HCT116 (cell line): ENCODE measurements at regions not wholly inside any gene's neighbourhood (a gene's known extent, or its start where the extent isn't known, plus 50 kb on each side); places are given as distances from the start of the nearest gene placed in this dataset.

Source experiments
- ATAC-seq: fragments of 200-7000 bp; cut with Tn5 transposase; 2 replicates; pipeline ENCODE4 v1.9.1; 2020; ENCODE audit warnings: mild to moderate bottlenecking, moderate library complexity
- BruUV-seq: library from RNA; stranded (reverse); fragments of 400-500 nt; replicated peaks from 2 replicates; lab custom pipeline; 2021; lab: Mats Ljungman, UMichigan
- CTCF ChIA-PET: fragments of 300-600 bp; sonication (Branson Sonifier 250); formaldehyde crosslinking; loops from one replicate; lab custom pipeline; 2021; ENCODE audit warnings: antibody characterized with exemption; lab: Charles Lee
- POLR2A ChIA-PET: fragments of 300-600, 350-600 bp; sonication (Branson Sonifier 250); formaldehyde crosslinking; loops from one replicate; lab custom pipeline; 2021; ENCODE audit warnings: antibody characterized with exemption; lab: Charles Lee
- RAD21 ChIA-PET, 2 experiments: fragments of 300-600 bp; sonication (Branson Sonifier 250); formaldehyde crosslinking; loops; one replicate each; lab custom pipeline; 2023; ENCODE audit warnings: low total read pairs in 2 of 2; ENCODE audit not compliant: uncharacterized antibody in 2 of 2, unreplicated experiment in 2 of 2, low non-redundant PET in 1 of 2; lab: Charles Lee
- DNase-seq: peaks from one replicate; pipeline ENCODE4 v3.0.0-alpha.2; 2010; ENCODE audit warnings: low read depth, low spot score
- H2AFZ ChIP-seq: fragments of 200-600 bp; shearing (Covaris generic), sonication (generic); 2 replicates; pipeline ENCODE4 v1.6.1; 2017; ENCODE audit warnings: low read depth, mixed run types, mixed read lengths, antibody characterized with exemption, low read length; ENCODE audit not compliant: poor library complexity, severe bottlenecking
- H3K27ac ChIP-seq: 2 replicates; pipeline ENCODE4 v1.5.1; 2012; ENCODE audit warnings: low read depth, low read length
- H3K27me3 ChIP-seq: fragments of 200-600 bp; sonication (generic); 2 replicates; pipeline ENCODE4 v1.6.1; 2016; ENCODE audit warnings: mixed run types, low read length, mixed read lengths; ENCODE audit not compliant: insufficient read depth
- H3K36me3 ChIP-seq, 2 experiments: fragments of 200-500 bp in 1 of 2; fragments of 200-600 bp in 1 of 2; sonication (Bioruptor generic) in 1 of 2; sonication (generic) in 1 of 2; 2 replicates each; pipeline versions ENCODE4 v1.5.1 to v1.6.1; 2014 to 2016; ENCODE audit warnings: low read length in 2 of 2, inconsistent platforms in 1 of 2, mixed read lengths in 1 of 2, mixed run types in 1 of 2; ENCODE audit not compliant: insufficient read depth in 2 of 2, control insufficient read depth in 1 of 2
- H3K4me1 ChIP-seq, 2 experiments: fragments of 200-600 bp in 1 of 2; sonication (generic) in 1 of 2; 2 replicates each; pipeline versions ENCODE4 v1.5.1 to v1.6.1; 2012 to 2017; ENCODE audit warnings: low read length in 2 of 2, inconsistent platforms in 1 of 2, mild to moderate bottlenecking in 1 of 2, mixed read lengths in 1 of 2, mixed run types in 1 of 2, moderate library complexity in 1 of 2; ENCODE audit not compliant: insufficient read depth in 2 of 2, control insufficient read depth in 1 of 2
- H3K4me2 ChIP-seq: fragments of 200-600 bp; sonication (generic); 2 replicates; pipeline ENCODE4 v1.6.1; 2017; ENCODE audit warnings: mixed run types, low read length, mixed read lengths
- H3K4me3 ChIP-seq, 2 experiments: fragments of 200-600 bp in 1 of 2; sonication (generic) in 1 of 2; replicated peaks in 1 of 2; 2 replicates each; pipeline ENCODE4 v1.5.1; 2011 to 2016; ENCODE audit warnings: low read length in 2 of 2, control low read depth in 1 of 2, low read depth in 1 of 2, mild to moderate bottlenecking in 1 of 2, mixed read lengths in 1 of 2, mixed run types in 1 of 2
- H3K79me2 ChIP-seq: fragments of 200-600 bp; sonication (generic); 2 replicates; pipeline ENCODE4 v1.6.1; 2017; ENCODE audit warnings: mild to moderate bottlenecking, mixed run types, low read length, moderate library complexity, mixed read lengths; ENCODE audit not compliant: insufficient read depth
- H3K9ac ChIP-seq: fragments of 200-600 bp; sonication (generic); 2 replicates; pipeline ENCODE4 v1.6.1; 2016; ENCODE audit warnings: low read length, mixed read lengths
- H3K9me2 ChIP-seq: fragments of 200-600 bp; sonication (generic), shearing (Covaris generic); 2 replicates; pipeline ENCODE4 v1.6.1; 2017; ENCODE audit warnings: mixed run types, mild to moderate bottlenecking, moderate library complexity; ENCODE audit not compliant: insufficient read depth
- H3K9me3 ChIP-seq, 2 experiments: fragments of 200-500 bp in 1 of 2; fragments of 200-600 bp in 1 of 2; sonication (Bioruptor generic) in 1 of 2; sonication (generic) in 1 of 2; 2 replicates each; pipeline ENCODE4 v1.6.1; 2014 to 2017; ENCODE audit warnings: low read length in 2 of 2, mixed read lengths in 2 of 2, inconsistent platforms in 1 of 2, low read depth in 1 of 2, mild to moderate bottlenecking in 1 of 2, mixed run types in 1 of 2, moderate library complexity in 1 of 2; ENCODE audit not compliant: control insufficient read depth in 1 of 2, insufficient read depth in 1 of 2
- H4K20me1 ChIP-seq: fragments of 200-600 bp; sonication (generic), shearing (Covaris generic); 2 replicates; pipeline ENCODE4 v1.6.1; 2017; ENCODE audit warnings: mixed run types, mild to moderate bottlenecking, moderate library complexity; ENCODE audit not compliant: insufficient read depth
- CBX3 ChIP-seq: IDR thresholded peaks from 2 replicates; pipeline ENCODE4 v1.6.1; 2012; ENCODE audit warnings: low read depth
- EGR1 ChIP-seq: IDR thresholded peaks from 2 replicates; pipeline ENCODE4 v1.6.1; 2012; ENCODE audit warnings: low read depth
- ELF1 ChIP-seq: IDR thresholded peaks from 2 replicates; pipeline ENCODE4 v1.6.1; 2012; ENCODE audit warnings: low read depth, borderline replicate concordance
- EZH2 ChIP-seq: fragments of 200-600 bp; sonication (generic); IDR thresholded peaks from 2 replicates; pipeline ENCODE4 v1.6.1; 2017; ENCODE audit warnings: antibody characterized with exemption, mixed run types
- FOSL1 ChIP-seq: IDR thresholded peaks from 2 replicates; pipeline ENCODE4 v1.6.1; 2012; ENCODE audit warnings: low read depth
- RAD21 ChIP-seq: IDR thresholded peaks from 2 replicates; pipeline ENCODE4 v1.6.1; 2012; ENCODE audit warnings: low read depth, mild to moderate bottlenecking
- SP1 ChIP-seq: IDR thresholded peaks from 2 replicates; pipeline ENCODE4 v1.6.1; 2012; ENCODE audit warnings: low read depth
- SRF ChIP-seq: IDR thresholded peaks from 2 replicates; pipeline ENCODE4 v1.6.1; 2012; ENCODE audit warnings: low read depth
- TCF7L2 ChIP-seq: IDR thresholded peaks from 2 replicates; pipeline ENCODE4 v1.7.0; 2011; ENCODE audit warnings: borderline replicate concordance, inconsistent platforms; ENCODE audit not compliant: insufficient read depth, insufficient read length; ENCODE audit errors: extremely low read depth
- YY1 ChIP-seq: IDR thresholded peaks from 2 replicates; pipeline ENCODE4 v1.6.1; 2011; ENCODE audit warnings: low read length, low read depth, moderate library complexity, mild to moderate bottlenecking; ENCODE audit not compliant: insufficient replicate concordance; ENCODE audit errors: extremely low read depth
- ZFX ChIP-seq: fragments of 450-650 bp; IDR thresholded peaks from 2 replicates; pipeline ENCODE4 v1.6.1; 2017
- ZNF274 ChIP-seq: fragments of 200-500 bp; sonication (Bioruptor generic); IDR thresholded peaks from 2 replicates; pipeline ENCODE4 v1.6.1; 2014; ENCODE audit warnings: mild to moderate bottlenecking, low read depth, low read length, inconsistent platforms
- intact Hi-C: fragments of 100-400 bp; cut with micrococcal nuclease; formaldehyde crosslinking; loops from 2 replicates; pipeline ENCODE4 v1.10.0; 2022
- TF ChIP-seq, protein P1 (sequence below): IDR thresholded peaks from 2 replicates; pipeline ENCODE4 v1.6.1; 2012
- TF ChIP-seq, protein P2 (sequence below), 3 experiments: fragments of 200-600 bp in 1 of 3; sonication (generic) in 1 of 3; IDR thresholded peaks in 2 of 3; conservative IDR thresholded peaks in 1 of 3; 2 replicates each; pipeline ENCODE4 v1.5.1; 2012 to 2017; ENCODE audit warnings: low read depth in 2 of 3, low read length in 2 of 3, antibody characterized with exemption in 1 of 3, borderline replicate concordance in 1 of 3, control low read depth in 1 of 3, mild to moderate bottlenecking in 1 of 3, mixed read lengths in 1 of 3, mixed run types in 1 of 3, moderate library complexity in 1 of 3; ENCODE audit not compliant: insufficient read depth in 1 of 3
- TF ChIP-seq, protein P3 (sequence below): IDR thresholded peaks from 2 replicates; pipeline ENCODE4 v1.6.1; 2012

DNA sequence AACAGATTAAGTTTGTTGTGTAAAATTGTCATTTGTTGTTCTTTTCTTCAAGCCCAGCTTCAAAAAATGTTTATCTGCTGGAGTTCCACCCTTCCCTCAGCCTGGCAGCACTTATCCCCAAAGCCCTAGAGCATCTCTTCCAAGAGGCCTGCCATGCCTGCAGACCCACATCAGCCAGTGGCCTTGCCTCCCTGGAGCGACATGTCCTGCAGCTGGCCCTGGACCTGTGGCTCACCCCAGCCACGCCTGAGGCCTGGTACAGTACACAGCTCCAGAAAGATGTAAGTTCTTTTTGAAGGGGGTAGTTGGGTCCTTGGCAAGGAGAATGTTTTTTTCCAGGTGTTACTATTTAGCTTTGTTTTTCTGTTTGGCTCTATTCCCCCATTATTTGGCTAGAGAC lies 124.8 kb downstream of the CD164 start:
- intact Hi-C loops, result no loop called here
- Histone ChIP-seq H3K9ac (no peak overlapping the region), H4K20me1 (no peaks in the 10 kb centered on the region), H3K9me3 (no peaks in the 10 kb centered on the region), H3K4me3 (no peak overlapping the region), H3K27ac (no peak overlapping the region), H3K27me3 (no peaks in the 10 kb centered on the region), H3K79me2 (no peaks in the 10 kb centered on the region), H3K4me1 (no peaks in the 10 kb centered on the region), H3K4me2 (no peak overlapping the region), H3K9me2 (no peaks in the 10 kb centered on the region), H2AFZ (no peak overlapping the region), H3K36me3 (no peaks in the 10 kb centered on the region)
- no peak for TF ChIP-seq SRF
- TF ChIP-seq EZH2, result no peak
- TF ChIP-seq FOSL1, result no peak
- TF ChIP-seq SP1, result no peak
- ATAC-seq (no peak), DNase-seq (no peak)
- RAD21 ChIA-PET, result no interaction called here
- POLR2A ChIA-PET, result no interaction called here
- CTCF ChIA-PET, result no interaction called here
- BruUV-seq, result no TSS peak

DNA sequence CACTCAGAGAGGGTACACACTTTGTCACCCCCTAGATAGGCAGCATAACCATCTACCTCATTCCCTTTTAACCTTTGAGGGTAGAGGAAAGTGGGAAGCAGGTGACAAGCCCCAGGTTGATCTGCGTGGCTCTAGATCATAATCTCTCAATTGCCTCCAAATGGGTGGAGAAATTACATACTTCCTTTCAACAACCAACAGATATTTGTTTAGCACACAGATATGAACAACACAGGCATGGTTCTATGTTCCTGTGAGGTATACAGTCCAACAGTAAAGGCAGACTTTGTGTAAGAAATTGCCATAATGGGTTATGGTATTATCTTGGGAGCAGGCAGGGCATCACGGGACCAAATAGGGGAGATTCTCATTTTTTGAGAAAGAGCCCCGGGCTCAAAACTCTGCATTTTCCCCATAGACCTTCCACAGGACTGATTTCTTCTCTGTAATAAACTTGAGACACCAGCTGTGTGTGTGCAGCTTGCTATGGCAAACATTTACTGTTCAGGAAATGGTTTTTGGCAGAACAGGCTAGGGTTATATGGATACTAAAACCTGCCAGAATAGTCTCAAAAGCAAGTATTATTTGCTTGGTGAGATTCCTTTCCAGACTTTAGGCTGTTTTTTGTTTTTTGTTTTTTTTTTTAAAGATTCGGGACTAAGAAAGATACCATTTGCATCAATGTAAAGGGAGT lies 126.2 kb downstream of the CD164 start:
- RAD21 ChIA-PET, result no interaction called here

More for the DNA sequence above, 126.2 kb downstream of the CD164 start:
- no peaks in the 10 kb centered on the region for H3K27me3 ChIP-seq
- no peak for ATAC-seq
- no peak overlapping the region for H3K9ac ChIP-seq
- no peak for TF ChIP-seq ZNF274
- TF ChIP-seq ZFX, result no peak
- TF ChIP-seq ELF1, result no peak
- TF ChIP-seq EZH2, result no peak
- TF ChIP-seq, protein P1, sequence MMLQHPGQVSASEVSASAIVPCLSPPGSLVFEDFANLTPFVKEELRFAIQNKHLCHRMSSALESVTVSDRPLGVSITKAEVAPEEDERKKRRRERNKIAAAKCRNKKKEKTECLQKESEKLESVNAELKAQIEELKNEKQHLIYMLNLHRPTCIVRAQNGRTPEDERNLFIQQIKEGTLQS, result no peak
- TF ChIP-seq TCF7L2, result no peak
- no peak for TF ChIP-seq EGR1
- no peak for TF ChIP-seq RAD21
- TF ChIP-seq, protein P2, sequence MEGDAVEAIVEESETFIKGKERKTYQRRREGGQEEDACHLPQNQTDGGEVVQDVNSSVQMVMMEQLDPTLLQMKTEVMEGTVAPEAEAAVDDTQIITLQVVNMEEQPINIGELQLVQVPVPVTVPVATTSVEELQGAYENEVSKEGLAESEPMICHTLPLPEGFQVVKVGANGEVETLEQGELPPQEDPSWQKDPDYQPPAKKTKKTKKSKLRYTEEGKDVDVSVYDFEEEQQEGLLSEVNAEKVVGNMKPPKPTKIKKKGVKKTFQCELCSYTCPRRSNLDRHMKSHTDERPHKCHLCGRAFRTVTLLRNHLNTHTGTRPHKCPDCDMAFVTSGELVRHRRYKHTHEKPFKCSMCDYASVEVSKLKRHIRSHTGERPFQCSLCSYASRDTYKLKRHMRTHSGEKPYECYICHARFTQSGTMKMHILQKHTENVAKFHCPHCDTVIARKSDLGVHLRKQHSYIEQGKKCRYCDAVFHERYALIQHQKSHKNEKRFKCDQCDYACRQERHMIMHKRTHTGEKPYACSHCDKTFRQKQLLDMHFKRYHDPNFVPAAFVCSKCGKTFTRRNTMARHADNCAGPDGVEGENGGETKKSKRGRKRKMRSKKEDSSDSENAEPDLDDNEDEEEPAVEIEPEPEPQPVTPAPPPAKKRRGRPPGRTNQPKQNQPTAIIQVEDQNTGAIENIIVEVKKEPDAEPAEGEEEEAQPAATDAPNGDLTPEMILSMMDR (IDR thresholded peaks at IDR 0.05 in 2 of 3, conservative IDR thresholded peaks at IDR 0.05 in 1 of 3; ENCODE audit: borderline replicate concordance in 1 of 3, insufficient read depth in 1 of 3, low read depth in 2 of 3, low read length in 2 of 3), result no peak
- no peak for TF ChIP-seq YY1
- no peak for TF ChIP-seq CBX3
- TF ChIP-seq, protein P3, sequence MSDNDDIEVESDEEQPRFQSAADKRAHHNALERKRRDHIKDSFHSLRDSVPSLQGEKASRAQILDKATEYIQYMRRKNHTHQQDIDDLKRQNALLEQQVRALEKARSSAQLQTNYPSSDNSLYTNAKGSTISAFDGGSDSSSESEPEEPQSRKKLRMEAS, result no peak
- no peak for TF ChIP-seq SRF
- no peak for TF ChIP-seq SP1
- TF ChIP-seq FOSL1, result no peak
- DNase-seq, result no peak
- H3K27ac ChIP-seq, result no peak overlapping the region
- H3K9me3 ChIP-seq, result no peaks in the 10 kb centered on the region
- no peak overlapping the region for H3K4me2 ChIP-seq
- CTCF ChIA-PET, result no interaction called here
- no peaks in the 10 kb centered on the region for H3K4me1 ChIP-seq
- no peaks in the 10 kb centered on the region for H4K20me1 ChIP-seq
- no peak overlapping the region for H3K4me3 ChIP-seq
- intact Hi-C loops, result no loop called here
- H3K9me2 ChIP-seq, result no peaks in the 10 kb centered on the region
- H2AFZ ChIP-seq, result no peak overlapping the region
- no TSS peak for BruUV-seq
- POLR2A ChIA-PET, result no interaction called here
- H3K79me2 ChIP-seq, result no peaks in the 10 kb centered on the region
- H3K36me3 ChIP-seq, result no peaks in the 10 kb centered on the region
